ENCODE measurements at regions not wholly inside any gene's neighbourhood (a gene's known extent, or its start where the extent isn't known, plus 50 kb on each side); places are given as distances from the start of the nearest gene placed in this dataset.
A peak's percentile ranks its signal among the peaks of the same experiment; 100 is the strongest.

DNA sequence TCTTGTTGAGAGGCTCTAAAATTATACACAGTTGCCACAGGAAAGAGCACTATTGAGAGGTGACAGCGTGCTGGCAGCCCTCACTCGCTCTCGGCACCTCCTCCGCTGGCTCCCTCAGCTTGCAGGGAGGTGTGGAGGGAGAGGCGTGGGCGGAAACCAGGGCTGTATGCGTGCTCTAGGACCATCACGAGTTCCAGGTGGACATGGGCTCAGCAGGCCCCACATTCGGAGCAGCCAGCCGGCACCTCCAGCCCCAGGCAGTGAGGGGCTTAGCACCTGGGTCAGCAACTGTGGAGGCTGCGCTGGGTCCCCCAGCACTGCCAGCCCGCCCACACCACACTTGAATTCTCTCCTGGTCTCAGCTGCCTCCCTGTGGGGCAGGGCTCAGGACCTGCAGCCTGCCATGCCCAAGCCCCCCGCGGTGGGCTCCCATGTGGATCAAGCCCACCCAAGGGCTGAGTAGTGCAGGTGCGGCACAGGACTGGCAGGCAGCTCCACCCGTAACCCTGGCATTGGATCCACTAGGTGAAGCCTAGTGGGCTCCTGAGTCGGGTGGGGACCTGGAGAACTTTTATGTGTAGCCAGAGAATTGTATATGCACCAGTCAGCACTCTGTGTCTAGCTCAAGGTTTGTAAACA lies 460.6 kb upstream of the ALCAM start:
- H3K9me3 ChIP-seq (ENCODE audit: insufficient read depth in 2 of 2, low read depth in 1 of 2, low read length in 1 of 2) = peaks cover 5 to 6% of the 10 kb centered on the region in 2 experiments; a peak in 2 of 4 replicates
- no peaks in the 10 kb centered on the region for H4K20me1 ChIP-seq (replicated peaks in 1 of 2; ENCODE audit: control insufficient read depth in 1 of 2, insufficient read depth in 2 of 2, low read length in 2 of 2)
- no peak overlapping the region for H3K14ac ChIP-seq (ENCODE audit: insufficient read length)
- CTCF ChIA-PET (ENCODE audit: partially characterized antibody) = interaction anchor here (0.7 to 1.4 kb wide), 2 partner anchors 51 to 309 kb away, joined by 3 read pairs; no protein-coding TSS in a partner anchor
- H3K9ac ChIP-seq (replicated peaks in 1 of 4; ENCODE audit: extremely low read depth in 1 of 4, low read depth in 3 of 4, low read length in 3 of 4) = no peak overlapping the region
- no peaks in the 10 kb centered on the region for H3K23me2 ChIP-seq (ENCODE audit: low read depth, low read length)
- TF ChIP-seq CREB1 (IDR thresholded peaks at IDR 0.05) = no peak
- no peak for TF ChIP-seq EP300 (IDR thresholded peaks at IDR 0.05; ENCODE audit: borderline replicate concordance in 1 of 2, low read depth in 2 of 2, low read length in 2 of 2)
- TF ChIP-seq ATF3 (IDR thresholded peaks at IDR 0.05; ENCODE audit: insufficient read depth, low read depth, low read length) = no peak
- TF ChIP-seq RXRA (IDR thresholded peaks at IDR 0.05; ENCODE audit: insufficient read depth, low read depth, low read length) = no peak
- no peak for TF ChIP-seq GABPA (IDR thresholded peaks at IDR 0.05; ENCODE audit: borderline replicate concordance, insufficient read depth, low read length)
- no peak for TF ChIP-seq TAF7 (optimal IDR thresholded peaks at IDR 0.05; ENCODE audit: borderline replicate concordance, low read depth, low read length)
- no peak for TF ChIP-seq CEBPB (IDR thresholded peaks at IDR 0.05; ENCODE audit: low read depth, low read length)
- no peak for TF ChIP-seq CBX8 (IDR thresholded peaks at IDR 0.05; ENCODE audit: borderline replicate concordance, low read depth, low read length)
- no peak for TF ChIP-seq PHF8 (conservative IDR thresholded peaks at IDR 0.05; ENCODE audit: low read depth, low read length)
- no peak for TF ChIP-seq BCL11A (IDR thresholded peaks at IDR 0.05; ENCODE audit: low read depth in 2 of 2, low read length in 2 of 2)
- no peak for TF ChIP-seq SP1 (IDR thresholded peaks at IDR 0.05; ENCODE audit: low read depth, low read length)
- no peak overlapping the region for H4K8ac ChIP-seq (ENCODE audit: extremely low read depth, insufficient read depth, low read length)
- no peak overlapping the region for H2AK5ac ChIP-seq (ENCODE audit: low read depth, low read length)
- no peak overlapping the region for H3K23ac ChIP-seq (ENCODE audit: insufficient read length)
- H2BK15ac ChIP-seq (ENCODE audit: low read length) = no peak overlapping the region
- H2BK20ac ChIP-seq (ENCODE audit: low read length) = no peak overlapping the region
- no peak overlapping the region for H4K5ac ChIP-seq (ENCODE audit: insufficient read length, low read depth, low read length)
- no peaks in the 10 kb centered on the region for H3K79me2 ChIP-seq (ENCODE audit: control insufficient read depth in 1 of 2, insufficient read depth in 2 of 2, low read length in 2 of 2)
- DNase-seq (ENCODE audit: low read depth in 1 of 2, low spot score in 2 of 2) = no peak
- no peaks in the 10 kb centered on the region for H3K79me1 ChIP-seq (ENCODE audit: low read depth, low read length)
- H2BK5ac ChIP-seq (ENCODE audit: low read depth, low read length) = no peak overlapping the region
- no peak overlapping the region for H3K56ac ChIP-seq (replicated peaks; ENCODE audit: insufficient read length, low read depth, low read length)
- H3K4ac ChIP-seq (replicated peaks; ENCODE audit: insufficient read length, low read depth, low read length) = no peak overlapping the region
- POLR2A ChIA-PET (ENCODE audit: partially characterized antibody) = no interaction called here
- H3K27me3 ChIP-seq (replicated peaks in 1 of 4; ENCODE audit: control insufficient read depth in 3 of 4, extremely low read depth in 1 of 4, insufficient read depth in 3 of 4, low read length in 3 of 4) = no peaks in the 10 kb centered on the region
- no peak overlapping the region for H2BK12ac ChIP-seq (ENCODE audit: low read depth, low read length)
- no peak overlapping the region for H3K27ac ChIP-seq (ENCODE audit: low read depth, low read length)
- H3K18ac ChIP-seq (ENCODE audit: extremely low read depth, low read length) = no peak overlapping the region
- no peaks in the 10 kb centered on the region for H3K36me3 ChIP-seq (ENCODE audit: control insufficient read depth in 2 of 4, insufficient read depth in 4 of 4, low read length in 3 of 4)
- no peak overlapping the region for H3K4me3 ChIP-seq (ENCODE audit: extremely low read depth in 1 of 4, insufficient read depth in 2 of 4, low read depth in 3 of 4, low read length in 4 of 4)
- WGBS, 2 experiments (ENCODE audit: extremely low coverage in 1 of 2, insufficient coverage in 1 of 2, insufficient read length in 1 of 2, insufficient replicate concordance in 2 of 2, low coverage in 1 of 2, low lambda C conversion rate in 2 of 2, missing lambda C conversion rate in 1 of 2) = 95% methylated on average over 15 of the region's 17 CpGs; no CpG with 5 or more reads in 1 of the 2 experiments
- H4K91ac ChIP-seq (replicated peaks; ENCODE audit: insufficient read length, low read length) = no peak overlapping the region
- no peak overlapping the region for H3K4me2 ChIP-seq (ENCODE audit: insufficient read depth in 1 of 2, low read depth in 2 of 2, low read length in 2 of 2)
- no peak for FAIRE-seq
- no peak overlapping the region for H2BK120ac ChIP-seq (replicated peaks; ENCODE audit: low read depth, low read length)
- H2AFZ ChIP-seq (ENCODE audit: low read length) = peak overlapping the region; percentile 70; the same call in 1 of the 2 replicates
- H3K4me1 ChIP-seq (replicated peaks in 1 of 4; ENCODE audit: control insufficient read depth in 3 of 4, insufficient read depth in 4 of 4, low read length in 3 of 4) = peaks cover 0 to 7% (median 3%) of the 10 kb centered on the region in 4 experiments; a peak in 3 of 7 replicates
